ENCODE measurements at regions not wholly inside any gene's neighbourhood (a gene's known extent, or its start where the extent isn't known, plus 50 kb on each side); places are given as distances from the start of the nearest gene placed in this dataset.

- TF ChIP-seq FOXA1 (IDR thresholded peaks at IDR 0.05) (no peak), GABPA (IDR thresholded peaks at IDR 0.05 in 1 of 2, conservative IDR thresholded peaks at IDR 0.05 in 1 of 2) (no peak), CTCF (IDR thresholded peaks at IDR 0.05; ENCODE audit: low read depth, low read length, missing input control) (no peak), RAD21 (IDR thresholded peaks at IDR 0.05) (no peak), JUND (IDR thresholded peaks at IDR 0.05) (no peak), EGR1 (IDR thresholded peaks at IDR 0.05; ENCODE audit: low read depth in 2 of 2) (no peak), REST (IDR thresholded peaks at IDR 0.05) (no peak)
These were observed 327.2 kb downstream of the HTR1B start for GRCh38 chr6:77136086-77136485.

Measured in liver (tissue), 3 donors.